Tibial artery (tissue), 4 donors: ENCODE measurements at regions not wholly inside any gene's neighbourhood (a gene's known extent, or its start where the extent isn't known, plus 50 kb on each side); places are given as distances from the start of the nearest gene placed in this dataset.

Experiments used
- DNase-seq, 2 donors: peaks; one replicate each; pipeline ENCODE4 v3.0.0-alpha.2; 2019
- H3K27ac ChIP-seq, 2 donors: fragments of 200-600 bp; sonication (generic) in 1 of 2; 1 replicate in 1 of 2; 2 replicates in 1 of 2; pipeline ENCODE4 v1.5.1; 2018 to 2019; ENCODE audit warnings: mild to moderate bottlenecking in 1 of 2
- H3K27me3 ChIP-seq, 2 donors: fragments of 200-600 bp; sonication (generic) in 1 of 2; one replicate each; pipeline versions ENCODE4 v1.5.1 to v1.6.0; 2016 to 2019
- H3K36me3 ChIP-seq, 3 donors: fragments of 200-600 bp; sonication (generic) in 2 of 3; one replicate each; pipeline ENCODE4 v1.5.1; 2016 to 2019; ENCODE audit warnings: mild to moderate bottlenecking in 2 of 3
- H3K4me1 ChIP-seq, 4 donors: fragments of 200-600 bp; sonication (generic) in 2 of 4; 1 replicate in 3 of 4; 2 replicates in 1 of 4; pipeline ENCODE4 v1.5.1; 2016 to 2019
- H3K4me3 ChIP-seq, 2 donors: fragments of 200-600 bp; sonication (generic) in 1 of 2; 1 replicate in 1 of 2; 2 replicates in 1 of 2; pipeline ENCODE4 v1.5.1; 2018 to 2019; ENCODE audit warnings: mild to moderate bottlenecking in 2 of 2
- H3K9me3 ChIP-seq, 3 donors: fragments of 200-600 bp; sonication (generic) in 1 of 3; one replicate each; pipeline ENCODE4 v1.5.1; 2016 to 2019
- intact Hi-C: fragments of 100-400 bp; cut with DNase I; formaldehyde crosslinking; loops from one replicate; pipeline ENCODE4 v1.15.0; 2023; ENCODE audit warnings: low total_unique reads
- TF ChIP-seq, protein P1 (sequence below), 2 experiments: fragments of 200-600 bp in 1 of 2; fragments of 450-650 bp in 1 of 2; IDR thresholded peaks; one replicate each; pipeline ENCODE4 v1.5.1; 2017 to 2019; ENCODE audit warnings: antibody characterized with exemption in 2 of 2, mild to moderate bottlenecking in 1 of 2, moderate library complexity in 1 of 2

DNA sequence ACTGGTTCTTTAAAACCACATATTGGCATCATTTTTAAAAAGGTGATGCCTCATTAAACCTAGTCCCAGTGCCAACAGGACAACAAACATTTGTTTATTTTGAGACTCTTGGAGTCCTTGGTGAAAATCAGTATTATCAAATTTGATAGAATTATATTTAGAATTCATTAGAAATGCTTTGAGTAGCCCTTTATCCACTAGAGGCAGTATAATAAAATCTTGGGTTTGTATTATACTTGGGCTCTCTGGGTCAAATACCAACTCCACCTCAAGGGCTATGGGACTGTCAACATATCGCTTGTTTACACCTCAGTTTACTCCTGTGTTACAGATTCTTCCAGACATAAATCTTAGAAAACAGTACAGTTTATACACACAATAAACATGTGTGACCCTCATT, 335.7 kb upstream of the FSTL5 start:
- Histone ChIP-seq H3K4me1 (peaks cover 0 to 4% (median 0%) of the 10 kb centered on the region in 4 donors), H3K27me3 (no peaks in the 10 kb centered on the region), H3K4me3 (no peak overlapping the region), H3K36me3 (no peaks in the 10 kb centered on the region), H3K27ac (no peak overlapping the region), H3K9me3 (no peaks in the 10 kb centered on the region)
- no peak for DNase-seq
- TF ChIP-seq, protein P1, sequence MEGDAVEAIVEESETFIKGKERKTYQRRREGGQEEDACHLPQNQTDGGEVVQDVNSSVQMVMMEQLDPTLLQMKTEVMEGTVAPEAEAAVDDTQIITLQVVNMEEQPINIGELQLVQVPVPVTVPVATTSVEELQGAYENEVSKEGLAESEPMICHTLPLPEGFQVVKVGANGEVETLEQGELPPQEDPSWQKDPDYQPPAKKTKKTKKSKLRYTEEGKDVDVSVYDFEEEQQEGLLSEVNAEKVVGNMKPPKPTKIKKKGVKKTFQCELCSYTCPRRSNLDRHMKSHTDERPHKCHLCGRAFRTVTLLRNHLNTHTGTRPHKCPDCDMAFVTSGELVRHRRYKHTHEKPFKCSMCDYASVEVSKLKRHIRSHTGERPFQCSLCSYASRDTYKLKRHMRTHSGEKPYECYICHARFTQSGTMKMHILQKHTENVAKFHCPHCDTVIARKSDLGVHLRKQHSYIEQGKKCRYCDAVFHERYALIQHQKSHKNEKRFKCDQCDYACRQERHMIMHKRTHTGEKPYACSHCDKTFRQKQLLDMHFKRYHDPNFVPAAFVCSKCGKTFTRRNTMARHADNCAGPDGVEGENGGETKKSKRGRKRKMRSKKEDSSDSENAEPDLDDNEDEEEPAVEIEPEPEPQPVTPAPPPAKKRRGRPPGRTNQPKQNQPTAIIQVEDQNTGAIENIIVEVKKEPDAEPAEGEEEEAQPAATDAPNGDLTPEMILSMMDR (IDR thresholded peaks at IDR 0.05): peak; percentile 18 to 19
- intact Hi-C loops: loop anchor here (5.0 kb wide), 1 partner anchor 1053 kb away; no protein-coding TSS in a partner anchor

DNA sequence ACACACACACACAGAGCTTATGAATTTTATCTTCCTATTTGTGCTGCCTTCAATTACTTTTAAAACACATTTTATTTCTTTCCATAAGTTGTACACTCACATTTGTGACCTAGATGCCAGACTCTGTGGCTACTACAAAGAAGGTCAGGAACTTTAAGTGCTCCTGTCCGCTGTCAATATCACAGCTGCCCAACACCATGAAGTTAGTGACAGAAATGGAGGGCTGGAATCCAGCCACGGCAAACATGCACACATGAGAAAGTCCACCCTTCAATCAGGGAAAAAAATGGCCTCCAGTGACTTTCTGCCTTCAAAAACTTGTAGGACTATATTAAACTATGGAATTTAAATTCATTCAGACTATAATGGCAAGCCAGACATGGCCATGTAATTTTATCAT, 334.4 kb upstream of the FSTL5 start:
- DNase-seq: no peak
- Histone ChIP-seq H3K4me1 (peaks cover 0 to 4% (median 0%) of the 10 kb centered on the region in 4 donors), H3K9me3 (no peaks in the 10 kb centered on the region), H3K27me3 (no peaks in the 10 kb centered on the region), H3K4me3 (peak overlapping the region; percentile 24 to 34), H3K36me3 (no peaks in the 10 kb centered on the region), H3K27ac (no peak overlapping the region)
- intact Hi-C loops: loop anchor here (5.0 kb wide), 1 partner anchor 1054 kb away; no protein-coding TSS in a partner anchor
- TF ChIP-seq, protein P1 (IDR thresholded peaks at IDR 0.05): no peak

DNA sequence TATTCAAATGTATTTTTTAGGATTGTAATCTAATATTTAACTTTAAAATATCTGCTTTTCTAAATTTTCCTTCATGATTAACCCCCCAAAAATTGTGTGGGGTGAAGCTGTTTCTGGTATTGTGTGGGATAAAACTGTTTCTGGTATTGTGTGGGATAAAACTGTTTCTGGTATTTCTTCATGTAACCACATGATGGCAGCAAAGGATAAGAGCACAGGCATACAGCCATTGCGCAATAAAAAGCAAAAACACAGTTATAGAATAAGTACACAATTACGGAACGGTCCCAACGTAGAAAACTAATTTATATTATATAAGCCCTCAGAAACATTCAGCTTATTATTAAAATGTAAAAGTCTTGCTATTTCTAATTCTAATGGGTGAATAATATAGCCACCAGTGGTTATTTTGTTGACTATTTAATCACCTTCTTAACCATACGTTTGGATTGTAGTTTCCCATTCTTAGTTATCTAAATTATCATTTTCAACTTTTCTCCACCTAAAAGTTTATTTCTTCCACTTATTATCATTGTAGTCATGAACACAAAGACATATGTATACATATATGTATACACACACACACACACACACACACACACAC, 333.9 kb upstream of the FSTL5 start:
- intact Hi-C loops: loop anchor here (5.0 kb wide), 1 partner anchor 1055 kb away; no protein-coding TSS in a partner anchor
- H3K36me3 ChIP-seq: no peaks in the 10 kb centered on the region
- no peak overlapping the region for H3K27ac ChIP-seq
- no peaks in the 10 kb centered on the region for H3K9me3 ChIP-seq
- no peak for DNase-seq
- TF ChIP-seq, protein P1 (IDR thresholded peaks at IDR 0.05): peak; percentile 89 to 91
- H3K4me1 ChIP-seq: peaks cover 0 to 4% (median 0%) of the 10 kb centered on the region in 4 donors
- peak overlapping the region; percentile 24 to 34 for H3K4me3 ChIP-seq
- no peaks in the 10 kb centered on the region for H3K27me3 ChIP-seq

DNA sequence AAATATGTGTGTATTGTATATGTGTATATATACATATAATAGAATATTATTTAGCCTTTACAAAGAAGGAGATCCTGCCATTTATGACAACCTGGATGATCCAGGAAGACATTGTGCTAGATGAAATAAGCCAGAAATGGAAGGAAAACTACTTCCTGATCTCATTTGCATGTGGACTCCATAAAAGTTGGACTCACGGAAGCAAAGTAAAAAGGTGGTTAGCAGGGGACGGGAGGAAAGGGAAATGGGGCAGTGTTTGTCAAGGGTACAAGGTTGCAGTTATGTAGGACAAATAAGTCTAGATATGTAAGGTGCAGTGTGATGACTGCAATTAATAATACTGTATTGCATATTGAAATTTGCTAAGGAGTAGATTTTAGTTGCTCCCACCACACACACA, 331.1 kb upstream of the FSTL5 start:
- H3K4me1 ChIP-seq: peaks cover 0 to 4% (median 0%) of the 10 kb centered on the region in 4 donors
- H3K4me3 ChIP-seq: no peak overlapping the region
- intact Hi-C loops: loop anchor here (5.0 kb wide), 1 partner anchor 1057 kb away; no protein-coding TSS in a partner anchor
- no peak overlapping the region for H3K27ac ChIP-seq
- DNase-seq: no peak
- no peaks in the 10 kb centered on the region for H3K36me3 ChIP-seq
- H3K9me3 ChIP-seq: no peaks in the 10 kb centered on the region
- TF ChIP-seq, protein P1 (IDR thresholded peaks at IDR 0.05): no peak
- no peaks in the 10 kb centered on the region for H3K27me3 ChIP-seq

DNA sequence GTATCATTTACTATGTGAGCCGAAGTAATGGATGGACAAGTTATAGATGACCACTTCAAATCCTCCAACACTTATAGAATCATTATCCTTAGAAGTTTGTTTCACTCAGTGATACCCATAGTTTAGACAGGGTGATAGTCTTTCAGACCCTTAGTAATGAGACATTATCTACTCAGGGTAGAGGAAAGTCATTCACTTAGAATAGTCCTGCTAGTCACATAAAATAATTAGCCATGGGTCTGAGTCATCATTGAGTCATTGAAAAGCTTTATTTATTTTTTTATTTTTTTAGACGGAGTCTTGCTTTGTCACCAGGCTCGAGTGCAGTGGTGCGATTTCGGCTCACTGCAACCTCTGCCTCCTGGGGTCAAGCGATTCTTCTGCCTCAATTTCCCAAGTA, 321.7 kb upstream of the FSTL5 start:
- no peaks in the 10 kb centered on the region for H3K36me3 ChIP-seq
- H3K9me3 ChIP-seq: no peaks in the 10 kb centered on the region
- no peaks in the 10 kb centered on the region for H3K27me3 ChIP-seq
- no peaks in the 10 kb centered on the region for H3K4me1 ChIP-seq
- intact Hi-C loops: no loop called here
- H3K27ac ChIP-seq: no peak overlapping the region
- TF ChIP-seq, protein P1 (IDR thresholded peaks at IDR 0.05): no peak
- H3K4me3 ChIP-seq: no peak overlapping the region
- no peak for DNase-seq
